Gastroesophageal sphincter (tissue), 3 donors: ENCODE measurements at regions not wholly inside any gene's neighbourhood (a gene's known extent, or its start where the extent isn't known, plus 50 kb on each side); places are given as distances from the start of the nearest gene placed in this dataset.

ENCODE experiments used
- POLR2AphosphoS5 ChIP-seq: sonication (generic); formaldehyde crosslinking; IDR thresholded peaks from one replicate; pipeline ENCODE4 v1.6.1; 2017; ENCODE audit warnings: antibody characterized with exemption
- TF ChIP-seq, protein P1 (sequence below), 4 experiments: fragments of 200-600 bp in 2 of 4; fragments of 450-650 bp in 2 of 4; sonication (generic) in 1 of 4; IDR thresholded peaks; one replicate each; pipeline ENCODE4 v1.5.1; 2017 to 2019; ENCODE audit warnings: antibody characterized with exemption in 4 of 4, mild to moderate bottlenecking in 2 of 4, moderate library complexity in 2 of 4

DNA sequence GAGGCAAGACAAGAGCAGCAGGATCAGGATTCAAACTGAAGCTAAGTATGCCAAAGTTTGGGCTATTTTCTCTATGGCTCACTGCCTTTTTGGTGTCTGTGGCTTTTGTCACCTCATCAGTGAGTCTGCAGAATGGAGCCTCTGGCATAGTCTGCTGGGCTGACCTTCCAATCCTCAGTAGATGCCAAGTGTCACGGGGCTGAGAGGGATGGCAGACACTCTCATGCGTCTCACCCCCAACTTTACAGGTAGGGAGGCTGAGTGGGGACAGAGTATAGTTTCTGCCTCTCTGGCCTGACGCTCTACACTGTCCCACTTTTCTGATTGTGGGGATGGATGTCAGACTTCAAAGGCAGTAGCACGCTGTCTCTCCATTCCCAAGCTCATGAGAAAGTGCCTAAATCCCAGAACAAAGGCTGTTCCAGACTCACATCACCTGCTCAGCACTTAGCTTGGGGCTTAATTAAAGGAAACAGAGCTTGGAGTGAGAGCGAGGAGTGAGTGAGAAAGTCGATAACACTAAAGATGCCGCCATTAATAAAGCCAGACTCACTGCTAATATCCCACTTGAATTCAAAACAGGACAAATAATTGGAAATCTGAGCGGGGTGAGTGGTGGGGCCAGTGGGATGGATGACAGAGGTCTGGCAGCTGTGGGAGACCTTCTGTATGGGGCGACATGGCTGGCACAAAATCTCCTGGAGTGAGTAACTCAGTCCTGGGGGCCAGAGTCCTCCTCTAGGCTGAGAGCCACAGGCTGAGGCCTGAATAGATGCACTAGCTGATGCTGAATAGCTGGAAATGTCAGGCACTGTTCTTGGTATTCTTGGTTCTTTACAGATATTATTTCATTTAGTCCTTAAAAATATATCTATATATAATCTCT is 78.4 kb upstream of the MRPS22 start:
- TF ChIP-seq, protein P1, sequence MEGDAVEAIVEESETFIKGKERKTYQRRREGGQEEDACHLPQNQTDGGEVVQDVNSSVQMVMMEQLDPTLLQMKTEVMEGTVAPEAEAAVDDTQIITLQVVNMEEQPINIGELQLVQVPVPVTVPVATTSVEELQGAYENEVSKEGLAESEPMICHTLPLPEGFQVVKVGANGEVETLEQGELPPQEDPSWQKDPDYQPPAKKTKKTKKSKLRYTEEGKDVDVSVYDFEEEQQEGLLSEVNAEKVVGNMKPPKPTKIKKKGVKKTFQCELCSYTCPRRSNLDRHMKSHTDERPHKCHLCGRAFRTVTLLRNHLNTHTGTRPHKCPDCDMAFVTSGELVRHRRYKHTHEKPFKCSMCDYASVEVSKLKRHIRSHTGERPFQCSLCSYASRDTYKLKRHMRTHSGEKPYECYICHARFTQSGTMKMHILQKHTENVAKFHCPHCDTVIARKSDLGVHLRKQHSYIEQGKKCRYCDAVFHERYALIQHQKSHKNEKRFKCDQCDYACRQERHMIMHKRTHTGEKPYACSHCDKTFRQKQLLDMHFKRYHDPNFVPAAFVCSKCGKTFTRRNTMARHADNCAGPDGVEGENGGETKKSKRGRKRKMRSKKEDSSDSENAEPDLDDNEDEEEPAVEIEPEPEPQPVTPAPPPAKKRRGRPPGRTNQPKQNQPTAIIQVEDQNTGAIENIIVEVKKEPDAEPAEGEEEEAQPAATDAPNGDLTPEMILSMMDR (IDR thresholded peaks at IDR 0.05) = no peak
- no peak for TF ChIP-seq POLR2AphosphoS5
